IPS-NIHi7 (cell line): ENCODE measurements at regions not wholly inside any gene's neighbourhood (a gene's known extent, or its start where the extent isn't known, plus 50 kb on each side); places are given as distances from the start of the nearest gene placed in this dataset.

ENCODE experiments used
- DNase-seq: peaks from one replicate; pipeline ENCODE4 v3.0.0; 2012; ENCODE audit warnings: mixed read lengths; ENCODE audit errors: extremely low spot score

DNA sequence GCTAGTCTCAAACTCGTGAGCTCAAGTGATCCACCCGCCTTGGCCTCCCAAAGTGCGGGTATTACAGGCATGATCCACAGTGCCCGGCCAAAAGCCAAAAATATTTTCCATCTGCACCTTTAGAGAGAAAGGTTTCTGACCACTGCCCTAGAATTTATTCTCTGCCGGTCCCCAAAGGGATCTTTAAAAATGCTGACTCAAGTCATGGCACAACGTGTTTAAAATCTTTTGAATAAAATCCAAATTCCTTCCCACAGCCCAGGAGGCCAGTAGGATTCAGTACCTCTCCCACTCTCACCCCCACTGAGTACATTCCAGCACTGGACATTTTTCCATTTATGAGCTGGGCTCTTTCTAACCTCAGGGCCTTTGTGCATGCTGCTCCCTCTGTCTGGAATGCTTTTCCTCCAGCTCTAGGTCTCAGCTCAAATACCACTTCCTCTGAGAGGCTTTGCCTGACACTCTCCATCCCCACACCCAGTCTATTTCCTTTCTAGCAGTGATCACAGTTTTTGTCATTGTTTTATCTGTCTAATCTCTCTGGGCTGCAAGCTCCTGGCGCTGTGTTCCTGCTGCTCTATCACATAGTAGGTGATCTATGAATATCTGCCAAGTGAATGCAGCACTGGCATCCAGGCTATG, 502.9 kb downstream of the SHQ1 start:
- DNase-seq = no peak

- DNase-seq = no peak
These were observed 503.6 kb downstream of the SHQ1 start for GRCh38 chr3:72344647-72345046.

DNA sequence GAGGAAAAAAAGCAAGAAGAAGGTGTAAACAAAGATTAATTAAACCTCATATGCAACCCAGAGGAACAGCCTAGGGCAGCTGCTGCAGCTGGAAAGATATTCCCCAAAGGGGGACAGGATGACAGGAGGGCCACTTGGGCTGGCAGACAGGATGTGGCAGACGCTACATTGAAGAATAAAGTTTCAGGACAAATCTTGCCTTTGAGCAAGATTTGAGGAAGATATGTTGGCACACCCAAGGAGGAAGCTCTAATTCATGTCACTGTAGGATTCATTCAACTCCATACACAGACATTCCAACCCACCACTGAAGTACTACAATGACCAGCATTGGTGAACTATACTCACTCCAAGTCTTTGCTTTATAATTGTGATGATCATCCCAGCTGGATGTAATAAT, 504.0 kb downstream of the SHQ1 start:
- DNase-seq = no peak

- DNase-seq = no peak
These were observed 505.2 kb downstream of the SHQ1 start for GRCh38 chr3:72343078-72343477.

- no peak for DNase-seq
These were observed 505.8 kb downstream of the SHQ1 start for GRCh38 chr3:72342450-72342849.

GRCh38 chr3:72341920-72342319, 506.3 kb downstream of the SHQ1 start:
- DNase-seq = no peak

- no peak for DNase-seq
These were observed 506.9 kb downstream of the SHQ1 start for GRCh38 chr3:72341380-72341770.

DNA sequence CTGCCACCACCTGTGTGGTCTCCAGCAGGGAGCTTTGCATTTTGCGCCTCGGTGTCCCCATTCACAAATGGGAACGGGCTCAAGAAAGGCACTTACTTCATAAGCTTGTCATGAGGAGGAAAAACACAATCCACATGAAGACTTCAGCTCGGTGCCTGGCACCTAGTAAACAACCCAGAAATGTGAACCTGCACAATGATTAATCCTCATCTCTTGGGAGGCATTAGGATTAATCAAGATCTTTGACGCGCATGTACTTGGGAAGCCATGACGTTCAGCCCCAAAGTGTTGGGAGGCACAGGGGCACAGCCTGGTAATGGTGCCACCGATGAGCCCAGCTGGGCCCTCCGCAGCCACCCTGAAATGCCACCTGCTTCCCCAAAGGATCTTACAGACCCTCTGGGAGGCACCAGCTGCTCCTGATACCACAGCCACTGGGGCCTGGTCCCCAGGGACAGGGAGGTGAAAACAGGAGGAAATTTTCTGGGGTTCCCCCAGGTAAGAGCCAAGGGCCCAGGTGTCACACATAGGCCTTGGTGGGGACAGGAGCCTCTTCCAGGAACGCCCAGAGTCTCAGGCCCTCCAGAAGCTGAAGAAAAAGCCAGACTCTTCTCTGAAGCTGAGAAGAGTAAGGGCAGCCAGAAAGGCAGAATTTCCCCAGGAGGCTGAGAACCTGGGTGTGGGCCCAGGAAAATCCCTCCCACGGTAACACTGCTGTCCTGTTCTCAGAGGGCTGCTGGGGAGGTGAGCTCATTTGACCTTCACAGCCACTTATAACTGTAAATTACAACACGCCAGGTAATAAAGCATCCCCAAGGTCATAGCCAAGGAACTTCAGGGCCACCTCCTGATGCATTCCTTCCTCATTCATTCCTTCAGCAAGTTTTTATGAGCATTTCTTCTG, 507.5 kb downstream of the SHQ1 start:
- DNase-seq = no peak

GRCh38 chr3:72340056-72340455, 508.2 kb downstream of the SHQ1 start:
- no peak for DNase-seq

DNA sequence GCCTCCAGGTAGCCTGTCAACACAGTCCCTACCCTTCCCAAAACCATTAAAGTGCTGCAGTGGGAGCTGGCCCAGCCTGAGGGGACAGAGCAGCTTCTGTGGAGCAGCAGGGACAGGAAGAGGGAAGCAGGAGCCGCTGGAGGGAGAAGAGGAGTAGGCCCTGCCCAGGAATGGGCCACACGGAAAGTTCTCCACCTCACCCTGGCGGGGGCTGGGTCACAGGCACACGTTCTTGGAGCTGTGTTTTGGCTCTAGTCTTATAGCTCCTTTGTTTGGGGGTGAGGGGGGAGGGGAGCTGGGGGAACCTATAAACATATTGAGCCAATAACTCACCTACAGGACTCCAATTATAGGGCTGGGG, 508.6 kb downstream of the SHQ1 start:
- DNase-seq = no peak

GRCh38 chr3:72338942-72339669, 509.1 kb downstream of the SHQ1 start:
- peak; percentile 34 for DNase-seq

- no peak for DNase-seq
These were observed 509.9 kb downstream of the SHQ1 start for GRCh38 chr3:72338082-72338941.

- DNase-seq = no peak
These were observed 510.8 kb downstream of the SHQ1 start for GRCh38 chr3:72337480-72337855.

DNA sequence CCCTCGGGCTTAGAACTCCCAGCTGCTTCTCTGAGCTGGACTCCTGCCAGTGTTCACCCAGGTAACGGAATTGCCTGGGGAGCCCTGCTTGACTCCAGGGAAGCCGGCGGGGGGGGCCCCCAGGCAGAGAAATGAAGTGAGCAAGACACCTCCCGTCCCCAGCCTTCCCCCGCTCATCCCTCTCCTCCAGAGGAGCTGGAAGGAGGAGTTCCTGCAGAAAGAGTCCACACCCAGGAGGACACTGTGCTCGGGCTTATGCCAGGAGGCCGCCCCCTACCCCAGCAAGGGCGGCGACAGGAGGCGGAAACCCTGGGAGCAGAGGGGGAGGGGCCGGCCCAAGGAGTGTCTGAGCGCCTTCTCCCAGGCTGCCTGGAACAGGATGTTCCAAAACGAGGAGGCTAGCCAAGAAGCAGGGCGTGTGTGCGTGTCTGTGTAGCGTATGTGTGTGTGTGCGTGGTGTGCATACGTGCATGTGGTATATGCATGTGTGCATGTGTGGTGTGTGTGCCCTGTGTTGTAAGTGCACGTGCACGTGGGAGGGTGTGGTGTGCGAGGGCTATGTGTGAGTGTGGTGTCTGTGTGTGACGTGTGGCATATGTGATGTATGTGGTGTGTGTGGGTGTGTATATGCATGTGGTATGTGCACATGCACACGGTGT, 511.3 kb downstream of the SHQ1 start:
- peak; percentile 73 for DNase-seq

GRCh38 chr3:72336114-72336651, 512.1 kb downstream of the SHQ1 start:
- DNase-seq = no peak

GRCh38 chr3:72335458-72336095, 512.7 kb downstream of the SHQ1 start:
- DNase-seq = no peak

DNA sequence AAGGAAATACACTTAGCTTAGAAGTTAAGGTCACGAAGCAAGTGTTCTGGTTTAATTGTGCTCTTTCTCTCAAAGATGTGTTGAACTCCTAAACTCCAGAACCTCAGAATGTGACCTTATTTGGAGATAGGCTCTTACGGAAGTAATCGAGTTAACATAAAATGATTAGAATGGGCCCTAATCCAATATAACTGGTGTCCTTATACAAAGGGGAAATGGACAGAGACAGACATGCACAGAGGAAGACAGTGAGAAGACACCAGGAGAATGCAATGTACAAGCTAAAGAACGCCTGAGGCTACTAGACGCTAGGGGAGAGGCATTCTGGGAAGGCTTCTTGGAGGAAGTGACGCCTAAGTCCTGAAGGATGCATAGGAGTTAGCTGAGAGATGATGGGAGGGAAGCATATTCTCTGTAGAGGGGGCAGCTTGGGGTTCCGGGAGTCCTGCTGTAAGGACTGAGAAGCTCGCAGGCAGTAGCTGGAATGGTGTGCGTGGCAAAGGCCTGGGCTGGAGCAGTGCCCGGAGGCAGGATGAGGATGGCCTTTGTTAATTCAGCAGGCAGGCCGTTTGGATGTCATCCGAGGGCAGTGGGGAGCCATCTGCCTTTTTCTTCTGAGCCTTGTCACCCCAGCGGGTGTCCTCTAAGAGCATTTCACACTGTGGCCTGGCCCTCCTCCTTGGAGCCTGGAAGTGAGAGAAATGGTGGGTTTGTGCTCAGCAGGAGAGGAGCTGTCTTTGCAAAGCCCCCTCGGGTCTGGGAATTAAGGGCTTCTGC, 513.4 kb downstream of the SHQ1 start:
- peak; percentile 69 for DNase-seq

GRCh38 chr3:72332689-72333088, 515.6 kb downstream of the SHQ1 start:
- DNase-seq = no peak

DNA sequence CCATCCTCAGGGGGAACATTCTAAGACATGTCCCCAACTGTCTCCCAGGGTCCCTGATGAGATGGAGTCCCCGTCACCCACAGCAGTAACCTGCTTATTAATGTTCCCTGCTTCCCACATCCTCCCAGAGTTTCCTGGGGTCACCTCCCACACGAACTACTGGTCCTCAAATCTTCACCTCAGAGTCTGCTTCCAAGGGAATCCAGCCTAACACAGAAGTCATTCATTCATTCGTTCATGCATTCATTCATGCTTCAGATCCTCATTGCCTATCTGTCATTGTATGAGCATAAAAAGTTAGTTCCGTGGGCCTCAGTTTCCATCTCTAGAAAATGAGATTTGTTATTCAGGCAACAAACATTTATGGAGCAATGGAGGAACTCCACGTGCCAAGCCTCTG, 516.2 kb downstream of the SHQ1 start:
- DNase-seq = no peak

DNA sequence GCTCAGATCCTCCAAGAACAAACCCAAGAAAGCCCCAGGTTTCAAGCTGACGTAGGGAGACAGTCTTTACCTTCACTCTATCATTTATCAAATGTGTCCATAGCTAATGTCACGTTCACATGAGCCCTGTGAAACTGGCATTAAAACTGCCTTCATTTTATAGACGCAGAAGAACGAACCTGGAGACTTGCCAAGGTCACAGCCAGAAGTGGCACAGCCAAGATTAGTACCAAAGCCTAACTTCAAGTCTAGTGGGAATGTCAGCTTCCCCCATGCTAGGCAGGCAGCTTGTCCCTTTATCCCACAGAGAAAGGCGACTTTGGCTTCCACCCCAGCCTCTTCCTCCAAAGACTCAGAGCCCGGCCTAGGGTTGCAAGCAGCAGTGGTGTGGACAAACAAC, 517.2 kb downstream of the SHQ1 start:
- DNase-seq = no peak
